ENCODE measurements at regions not wholly inside any gene's neighbourhood (a gene's known extent, or its start where the extent isn't known, plus 50 kb on each side); places are given as distances from the start of the nearest gene placed in this dataset.

DNA sequence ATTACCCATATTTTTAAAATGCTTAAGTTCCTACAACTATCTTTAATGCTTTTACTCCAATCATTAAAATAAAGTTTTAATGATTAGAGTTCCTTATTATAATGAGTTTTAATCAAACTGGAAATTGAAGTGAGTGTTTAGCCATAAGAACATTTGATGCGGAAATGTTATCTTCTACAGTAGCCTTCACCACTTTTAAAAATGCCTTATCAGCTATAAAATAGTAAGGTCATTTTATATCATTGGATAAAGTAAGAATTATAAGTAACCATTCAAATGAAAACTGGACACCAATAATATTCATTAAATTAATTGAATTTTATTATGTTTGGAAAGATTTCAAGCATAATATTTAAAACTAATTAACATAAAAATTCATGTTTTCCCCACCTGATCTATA lies 825.0 kb upstream of the ROBO1 start:
- no peak for FAIRE-seq

DNA sequence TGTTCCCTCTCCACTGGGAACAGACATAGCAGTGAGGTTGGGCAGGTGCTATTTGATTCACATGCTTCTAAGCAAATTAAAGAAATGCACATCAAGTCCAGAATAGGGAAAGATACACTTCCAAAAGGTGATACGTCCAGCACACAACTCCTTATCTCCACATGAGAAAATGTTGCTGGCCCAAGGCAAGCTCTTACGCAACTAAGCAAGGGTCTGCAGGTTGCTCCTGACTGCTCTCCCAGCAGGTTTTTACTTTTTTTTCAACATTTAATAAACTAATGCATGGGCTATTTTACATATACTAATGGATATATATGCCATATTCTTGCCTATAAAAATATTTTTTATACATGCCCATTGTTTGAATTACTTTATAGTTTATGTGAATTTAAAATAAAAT lies 818.5 kb upstream of the ROBO1 start:
- no peak for FAIRE-seq

DNA sequence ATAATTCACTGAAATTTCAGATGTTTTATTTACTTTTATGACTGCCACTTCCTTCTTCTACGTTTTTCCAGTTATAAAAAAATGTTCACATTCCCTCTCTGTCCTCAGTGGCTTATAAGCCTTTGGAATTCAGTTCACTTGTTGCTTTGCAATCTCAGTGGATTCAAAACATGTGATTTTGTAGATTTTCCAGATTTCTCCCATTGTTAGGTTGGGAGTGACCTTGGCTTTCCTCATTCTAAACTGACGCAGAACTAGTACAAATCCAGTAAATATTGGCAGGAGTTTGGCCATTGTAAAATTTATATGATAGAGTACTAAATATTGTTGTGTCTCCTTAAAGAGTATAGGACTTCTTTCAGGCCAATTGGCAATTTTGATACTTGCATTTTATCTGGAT lies 812.3 kb upstream of the ROBO1 start:
- no peak for FAIRE-seq

DNA sequence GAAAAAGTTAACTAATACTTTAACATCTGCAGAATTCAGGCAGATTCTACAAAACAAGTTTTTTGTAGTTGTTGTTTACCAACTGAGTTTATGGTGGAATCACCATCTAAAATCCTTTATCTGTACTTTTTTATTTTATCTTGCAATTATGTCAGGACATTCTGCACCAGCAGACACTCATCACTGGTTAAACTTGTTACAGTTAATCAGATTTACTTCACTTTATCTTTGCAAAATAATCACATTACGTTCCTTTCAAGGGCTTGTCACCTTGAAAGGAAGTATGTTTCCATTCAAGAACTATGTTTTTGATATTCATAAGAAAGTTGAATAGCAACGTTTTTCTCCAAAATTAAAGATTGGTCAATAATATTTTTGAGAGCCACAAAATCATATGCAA lies 796.6 kb upstream of the ROBO1 start:
- no peak for FAIRE-seq

DNA sequence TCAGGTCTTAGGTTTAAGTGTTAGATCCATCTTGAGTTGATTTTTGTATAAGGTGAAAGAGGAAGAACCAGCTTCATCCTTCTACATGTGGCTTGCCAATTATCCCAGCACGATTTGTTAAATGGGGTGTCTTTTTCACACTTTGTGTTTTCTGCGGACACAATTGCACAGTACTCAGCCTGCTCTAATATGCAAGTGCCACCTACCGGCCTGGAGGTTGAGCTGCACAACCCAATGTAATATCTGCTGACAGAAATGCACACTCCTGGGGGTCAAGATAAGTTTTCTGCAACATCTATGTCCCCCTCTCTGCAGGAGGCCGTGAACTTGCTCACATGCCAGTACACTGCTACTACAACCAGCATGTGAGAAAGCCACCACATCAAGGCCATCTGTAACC lies 791.9 kb upstream of the ROBO1 start:
- FAIRE-seq, result no peak

DNA sequence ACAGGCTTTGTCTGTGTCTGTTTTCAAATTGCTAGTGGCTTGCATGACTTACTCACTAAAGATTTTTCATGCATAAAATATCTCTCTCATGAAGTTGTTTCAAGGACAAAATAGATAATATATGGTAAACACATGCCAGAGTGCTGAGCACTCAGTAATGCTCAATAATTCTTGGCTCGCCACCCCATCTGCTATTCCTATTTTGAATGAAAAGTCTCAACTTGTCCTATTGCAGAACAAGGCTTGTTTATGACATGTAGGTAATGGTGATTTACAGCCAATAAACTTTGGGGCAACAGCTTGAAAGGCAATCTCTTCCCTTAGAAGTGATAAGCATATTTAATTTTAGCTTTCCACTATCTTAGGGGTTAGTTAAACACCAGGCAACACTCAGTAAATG lies 789.0 kb upstream of the ROBO1 start:
- FAIRE-seq, result no peak

DNA sequence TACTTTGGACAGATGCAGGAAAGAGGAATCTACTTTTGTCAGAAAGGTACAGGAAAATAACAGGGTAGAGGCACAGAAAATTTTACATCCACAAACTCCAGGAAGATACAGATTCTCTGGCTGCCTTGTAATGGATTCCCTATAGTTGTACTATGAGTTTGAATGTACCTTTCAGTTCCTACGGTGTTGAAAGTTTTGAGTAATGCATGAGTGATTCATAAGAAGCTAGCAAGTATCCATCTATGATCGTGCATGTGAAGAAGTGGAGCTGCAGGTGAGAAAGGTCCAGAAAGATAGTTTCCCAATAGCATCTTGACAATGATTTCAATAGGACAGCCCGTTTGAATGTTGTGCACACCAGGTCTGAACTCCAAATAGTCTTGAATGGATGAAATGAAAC lies 786.5 kb upstream of the ROBO1 start:
- FAIRE-seq, result no peak

- FAIRE-seq, result no peak
Measured at GRCh38 chr3:80553211-80553610, 785.4 kb upstream of the ROBO1 start.

DNA sequence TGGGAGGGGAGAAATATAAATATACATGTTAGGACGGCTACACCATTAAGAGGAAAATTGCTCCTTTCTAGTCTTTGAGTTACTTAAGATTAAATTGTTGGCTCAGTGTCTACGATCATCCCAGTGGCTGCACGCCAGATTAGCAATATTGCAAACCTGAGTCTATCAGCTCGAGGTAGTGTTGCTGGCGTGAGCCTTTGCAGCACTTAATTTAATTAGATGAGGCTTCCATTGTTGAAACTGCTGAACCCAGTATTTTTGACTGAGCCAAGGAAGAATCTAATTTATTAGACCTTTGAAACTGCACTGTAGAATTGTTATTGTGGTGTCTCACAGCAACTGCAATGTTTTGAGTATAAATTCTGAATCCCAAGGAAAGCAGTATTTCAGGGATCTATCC lies 782.4 kb upstream of the ROBO1 start:
- FAIRE-seq, result no peak

GRCh38 chr3:80549173-80549572 lies 781.4 kb upstream of the ROBO1 start:
- no peak for FAIRE-seq

GRCh38 chr3:80543154-80543553 lies 775.4 kb upstream of the ROBO1 start:
- no peak for FAIRE-seq

GRCh38 chr3:80542456-80542855 lies 774.7 kb upstream of the ROBO1 start:
- FAIRE-seq, result no peak

DNA sequence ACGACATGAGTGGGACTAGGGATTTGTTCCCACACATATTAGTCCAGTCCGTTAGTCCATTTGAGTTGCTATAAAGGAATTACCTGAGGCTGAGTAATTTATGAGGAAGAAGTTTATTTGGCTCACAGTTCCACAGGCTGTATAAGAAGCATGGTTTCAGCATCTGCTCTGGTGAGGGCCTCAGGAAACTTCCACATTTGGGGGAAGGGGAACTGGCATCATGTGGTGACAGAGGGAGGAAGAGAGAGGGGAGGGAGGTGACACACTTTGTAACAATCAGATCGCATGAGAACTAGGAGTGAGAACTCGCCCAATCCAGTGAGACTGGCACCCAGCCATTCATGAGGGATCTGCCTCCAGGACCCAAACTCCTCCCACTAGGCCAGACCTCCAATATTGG lies 769.9 kb upstream of the ROBO1 start:
- FAIRE-seq, result no peak

- no peak for FAIRE-seq
Measured at GRCh38 chr3:80535286-80535685, 767.5 kb upstream of the ROBO1 start.

DNA sequence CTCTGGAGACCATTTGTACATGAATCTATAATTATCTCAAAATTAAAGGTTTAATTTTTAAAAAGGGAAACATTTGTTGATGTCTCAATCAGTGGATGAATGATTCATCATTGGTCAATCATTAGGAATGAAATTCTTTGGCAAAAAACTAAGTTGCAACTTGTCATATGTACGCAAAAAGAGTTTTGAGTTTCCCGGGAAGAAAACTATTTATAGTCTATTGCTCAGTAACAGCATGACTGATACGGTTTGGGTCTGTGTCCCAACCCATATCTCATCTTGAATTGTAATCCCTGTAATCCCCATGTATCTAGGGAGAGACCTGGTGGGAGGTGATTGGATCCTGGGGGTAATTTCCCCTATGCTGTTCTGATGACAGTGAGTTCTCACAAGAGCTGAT lies 765.8 kb upstream of the ROBO1 start:
- no peak for FAIRE-seq

GRCh38 chr3:80526153-80526552 lies 758.4 kb upstream of the ROBO1 start:
- FAIRE-seq, result no peak

- FAIRE-seq, result no peak
Measured at GRCh38 chr3:80521081-80521480, 753.3 kb upstream of the ROBO1 start.

- no peak for FAIRE-seq
Measured at GRCh38 chr3:80519436-80519835, 751.6 kb upstream of the ROBO1 start.

- no peak for FAIRE-seq
Measured at GRCh38 chr3:80496452-80496851, 728.7 kb upstream of the ROBO1 start.

DNA sequence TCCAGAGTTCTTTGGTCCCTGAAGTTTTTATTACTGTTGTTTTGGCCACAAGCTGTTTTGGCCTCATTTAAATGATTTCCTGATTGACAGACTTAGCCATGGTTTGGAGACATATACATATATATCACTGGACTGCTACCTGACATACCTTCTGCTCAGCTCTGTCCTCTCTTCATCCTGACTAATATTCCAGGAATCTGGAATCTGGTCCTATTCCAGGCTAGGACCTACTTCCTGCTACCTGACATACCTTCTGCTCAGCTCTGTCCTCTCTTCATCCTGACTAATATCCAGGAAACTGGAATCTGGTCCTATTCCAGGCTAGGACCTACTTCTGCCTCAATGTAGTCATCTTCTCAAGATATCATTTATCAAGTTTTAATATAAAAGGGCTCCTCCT lies 724.4 kb upstream of the ROBO1 start:
- no peak for FAIRE-seq

DNA sequence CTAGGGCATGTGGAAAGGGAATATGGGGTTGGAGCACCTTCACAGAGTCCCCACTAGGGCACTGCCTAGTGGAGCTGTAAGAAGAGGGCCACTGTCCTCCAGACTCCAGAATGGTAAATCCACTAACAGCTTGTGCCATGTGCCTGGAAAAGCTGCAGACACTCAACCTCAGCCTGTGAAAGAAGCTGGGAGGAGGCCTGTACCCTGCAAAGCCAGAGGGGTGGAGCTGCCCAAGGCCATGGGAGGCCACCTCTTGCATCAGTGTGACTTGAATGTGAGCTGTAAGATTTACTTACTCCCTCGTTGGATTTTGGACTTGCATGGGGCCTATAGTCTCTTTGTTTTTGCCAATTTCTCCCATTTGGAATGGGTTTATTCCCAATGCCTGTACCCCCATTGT lies 705.2 kb upstream of the ROBO1 start:
- FAIRE-seq, result no peak

DNA sequence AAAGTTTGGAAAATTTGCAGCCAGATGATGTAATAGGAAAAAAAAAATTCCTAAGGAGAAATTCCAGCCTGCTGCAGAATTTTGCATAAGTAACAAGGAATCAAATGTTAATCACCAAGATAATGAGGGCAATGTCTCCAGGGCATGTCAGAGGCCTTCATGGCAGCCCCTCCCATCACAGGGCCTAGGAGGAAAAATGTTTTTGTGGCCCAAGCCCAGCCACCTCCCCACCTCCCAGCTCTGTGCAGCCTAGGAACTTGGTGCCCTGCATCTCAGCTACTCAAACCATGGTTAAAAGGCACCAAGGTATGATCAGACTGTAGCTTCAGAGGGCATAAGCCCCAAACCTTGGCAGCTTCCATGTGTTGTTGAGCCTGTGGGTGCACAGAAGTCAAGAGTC lies 704.7 kb upstream of the ROBO1 start:
- FAIRE-seq, result no peak

- FAIRE-seq, result no peak
Measured at GRCh38 chr3:80470433-80470832, 702.6 kb upstream of the ROBO1 start.

GRCh38 chr3:80465746-80466145 lies 697.9 kb upstream of the ROBO1 start:
- no peak for FAIRE-seq

- no peak for FAIRE-seq
Measured at GRCh38 chr3:80451393-80451792, 683.6 kb upstream of the ROBO1 start.

- no peak for FAIRE-seq
Measured at GRCh38 chr3:80445641-80446040, 677.8 kb upstream of the ROBO1 start.
